Upper lobe of right lung (tissue), 1 donor: ENCODE measurements at regions not wholly inside any gene's neighbourhood (a gene's known extent, or its start where the extent isn't known, plus 50 kb on each side); places are given as distances from the start of the nearest gene placed in this dataset.

Source experiments
- ATAC-seq: fragments of 200-7000 bp; cut with Tn5 transposase; one replicate; pipeline ENCODE4 v1.9.1; 2020; ENCODE audit warnings: mild to moderate bottlenecking, moderate library complexity
- DNase-seq: peaks from one replicate; pipeline ENCODE4 v3.0.0-alpha.2; 2020
- H3K27ac ChIP-seq: fragments of 200-600 bp; one replicate; pipeline ENCODE4 v1.8.0; 2022
- H3K27me3 ChIP-seq: fragments of 200-600 bp; one replicate; pipeline ENCODE4 v1.8.0; 2022; ENCODE audit warnings: mild to moderate bottlenecking
- H3K36me3 ChIP-seq: fragments of 200-600 bp; one replicate; pipeline ENCODE4 v1.8.0; 2022
- H3K4me1 ChIP-seq: fragments of 200-600 bp; one replicate; pipeline ENCODE4 v1.8.0; 2022
- H3K4me3 ChIP-seq: fragments of 200-600 bp; one replicate; pipeline ENCODE4 v1.8.0; 2022; ENCODE audit warnings: mild to moderate bottlenecking
- H3K9me3 ChIP-seq: fragments of 200-600 bp; one replicate; pipeline ENCODE4 v1.8.0; 2022
- CTCF ChIP-seq: fragments of 200-600 bp; IDR thresholded peaks from one replicate; pipeline ENCODE4 v1.8.0; 2022; ENCODE audit warnings: antibody characterized with exemption
- intact Hi-C: fragments of 100-400 bp; cut with DNase I; formaldehyde crosslinking; loops from one replicate; pipeline ENCODE4 v1.11.0; 2022
- donor health status: DM: no; HTN: yes; CAD: no; lungs with severe emphysema.

- no peak for TF ChIP-seq CTCF
- no peak overlapping the region for H3K4me3 ChIP-seq
- no peaks in the 10 kb centered on the region for H3K9me3 ChIP-seq
- H3K36me3 ChIP-seq = no peaks in the 10 kb centered on the region
- DNase-seq (no peak), ATAC-seq (no peak)
- H3K4me1 ChIP-seq = no peaks in the 10 kb centered on the region
- intact Hi-C loops = no loop called here
- no peak overlapping the region for H3K27ac ChIP-seq
- no peaks in the 10 kb centered on the region for H3K27me3 ChIP-seq
Observed at GRCh38 chr13:37202264-37202663, 96.8 kb upstream of the CSNK1A1L start.

- ATAC-seq (no peak), DNase-seq (no peak)
- H3K27ac ChIP-seq = no peak overlapping the region
- TF ChIP-seq CTCF = no peak
- no peaks in the 10 kb centered on the region for H3K9me3 ChIP-seq
- no peaks in the 10 kb centered on the region for H3K36me3 ChIP-seq
- no peaks in the 10 kb centered on the region for H3K27me3 ChIP-seq
- intact Hi-C loops = no loop called here
- no peak overlapping the region for H3K4me3 ChIP-seq
- H3K4me1 ChIP-seq = no peaks in the 10 kb centered on the region
Observed at GRCh38 chr13:37201081-37201480, 95.6 kb upstream of the CSNK1A1L start.

- H3K4me1 ChIP-seq = no peaks in the 10 kb centered on the region
- no peak overlapping the region for H3K27ac ChIP-seq
- H3K27me3 ChIP-seq = no peaks in the 10 kb centered on the region
- DNase-seq (no peak), ATAC-seq (no peak)
- no peaks in the 10 kb centered on the region for H3K9me3 ChIP-seq
- H3K36me3 ChIP-seq = no peaks in the 10 kb centered on the region
- TF ChIP-seq CTCF = no peak
- intact Hi-C loops = no loop called here
- no peak overlapping the region for H3K4me3 ChIP-seq
Observed at GRCh38 chr13:37198629-37199028, 93.2 kb upstream of the CSNK1A1L start.

- no peak for DNase-seq
- ATAC-seq = no peak
- intact Hi-C loops = no loop called here
- no peaks in the 10 kb centered on the region for H3K36me3 ChIP-seq
- no peak for TF ChIP-seq CTCF
- no peaks in the 10 kb centered on the region for H3K9me3 ChIP-seq
- H3K4me1 ChIP-seq = no peaks in the 10 kb centered on the region
- no peak overlapping the region for H3K4me3 ChIP-seq
- H3K27ac ChIP-seq = no peak overlapping the region
- H3K27me3 ChIP-seq = no peaks in the 10 kb centered on the region
Observed at GRCh38 chr13:37195621-37196020, 90.2 kb upstream of the CSNK1A1L start.

GRCh38 chr13:37194428-37194861 lies 89.0 kb upstream of the CSNK1A1L start:
- ATAC-seq (no peak), DNase-seq (no peak)
- intact Hi-C loops = no loop called here
- H3K4me3 ChIP-seq = no peak overlapping the region
- no peak overlapping the region for H3K27ac ChIP-seq
- no peaks in the 10 kb centered on the region for H3K9me3 ChIP-seq
- no peaks in the 10 kb centered on the region for H3K27me3 ChIP-seq
- no peak for TF ChIP-seq CTCF
- no peaks in the 10 kb centered on the region for H3K4me1 ChIP-seq
- no peaks in the 10 kb centered on the region for H3K36me3 ChIP-seq

GRCh38 chr13:37192956-37193355 lies 87.5 kb upstream of the CSNK1A1L start:
- H3K27ac ChIP-seq = no peak overlapping the region
- H3K36me3 ChIP-seq = no peaks in the 10 kb centered on the region
- H3K4me3 ChIP-seq = no peak overlapping the region
- H3K27me3 ChIP-seq = no peaks in the 10 kb centered on the region
- ATAC-seq (no peak), DNase-seq (no peak)
- H3K4me1 ChIP-seq = no peaks in the 10 kb centered on the region
- intact Hi-C loops = no loop called here
- H3K9me3 ChIP-seq = no peaks in the 10 kb centered on the region
- no peak for TF ChIP-seq CTCF
